ENCODE measurements at regions not wholly inside any gene's neighbourhood (a gene's known extent, or its start where the extent isn't known, plus 50 kb on each side); places are given as distances from the start of the nearest gene placed in this dataset.

- no peaks in the 10 kb centered on the region for H3K4me1 ChIP-seq (ENCODE audit: low read depth)
- H3K9me3 ChIP-seq = no peaks in the 10 kb centered on the region
- intact Hi-C loops (cut with DNase I, micrococcal nuclease) = no loop called here
- TF ChIP-seq, protein P1, sequence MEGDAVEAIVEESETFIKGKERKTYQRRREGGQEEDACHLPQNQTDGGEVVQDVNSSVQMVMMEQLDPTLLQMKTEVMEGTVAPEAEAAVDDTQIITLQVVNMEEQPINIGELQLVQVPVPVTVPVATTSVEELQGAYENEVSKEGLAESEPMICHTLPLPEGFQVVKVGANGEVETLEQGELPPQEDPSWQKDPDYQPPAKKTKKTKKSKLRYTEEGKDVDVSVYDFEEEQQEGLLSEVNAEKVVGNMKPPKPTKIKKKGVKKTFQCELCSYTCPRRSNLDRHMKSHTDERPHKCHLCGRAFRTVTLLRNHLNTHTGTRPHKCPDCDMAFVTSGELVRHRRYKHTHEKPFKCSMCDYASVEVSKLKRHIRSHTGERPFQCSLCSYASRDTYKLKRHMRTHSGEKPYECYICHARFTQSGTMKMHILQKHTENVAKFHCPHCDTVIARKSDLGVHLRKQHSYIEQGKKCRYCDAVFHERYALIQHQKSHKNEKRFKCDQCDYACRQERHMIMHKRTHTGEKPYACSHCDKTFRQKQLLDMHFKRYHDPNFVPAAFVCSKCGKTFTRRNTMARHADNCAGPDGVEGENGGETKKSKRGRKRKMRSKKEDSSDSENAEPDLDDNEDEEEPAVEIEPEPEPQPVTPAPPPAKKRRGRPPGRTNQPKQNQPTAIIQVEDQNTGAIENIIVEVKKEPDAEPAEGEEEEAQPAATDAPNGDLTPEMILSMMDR (IDR thresholded peaks at IDR 0.05) = no peak
- H3K36me3 ChIP-seq (ENCODE audit: low read depth) = no peaks in the 10 kb centered on the region
- no peak overlapping the region for H3K4me3 ChIP-seq
- ATAC-seq (no peak), DNase-seq (no peak)
Observed at GRCh38 chr6:9675122-9675521, 739.8 kb downstream of the TFAP2A start.

DNA sequence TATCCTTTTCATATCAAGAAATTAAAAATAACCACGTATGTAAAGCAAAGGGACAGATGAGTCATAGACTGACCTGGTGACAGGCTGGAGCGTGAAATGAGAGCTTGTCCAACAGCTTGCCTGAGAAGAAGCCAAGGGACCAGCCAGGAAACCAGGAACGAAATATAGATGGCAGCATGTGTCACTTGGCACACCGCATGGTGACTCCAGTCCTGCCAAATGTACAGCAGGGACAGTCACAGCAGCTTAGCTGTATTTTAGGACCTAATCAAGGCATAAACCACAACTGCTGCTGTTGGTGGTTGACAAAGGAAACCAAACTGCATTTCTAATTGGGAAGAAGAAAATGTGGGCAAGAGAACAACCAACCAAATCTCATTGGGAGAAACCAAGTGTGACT, 755.0 kb downstream of the TFAP2A start:
- no peak for ATAC-seq
- no peak for DNase-seq
- H3K9me3 ChIP-seq = no peaks in the 10 kb centered on the region
- H3K4me3 ChIP-seq = no peak overlapping the region
- H3K4me1 ChIP-seq (ENCODE audit: low read depth) = no peaks in the 10 kb centered on the region
- H3K36me3 ChIP-seq (ENCODE audit: low read depth) = no peaks in the 10 kb centered on the region
- intact Hi-C loops (cut with DNase I, micrococcal nuclease) = no loop called here
- TF ChIP-seq, protein P1 (IDR thresholded peaks at IDR 0.05) = no peak

DNA sequence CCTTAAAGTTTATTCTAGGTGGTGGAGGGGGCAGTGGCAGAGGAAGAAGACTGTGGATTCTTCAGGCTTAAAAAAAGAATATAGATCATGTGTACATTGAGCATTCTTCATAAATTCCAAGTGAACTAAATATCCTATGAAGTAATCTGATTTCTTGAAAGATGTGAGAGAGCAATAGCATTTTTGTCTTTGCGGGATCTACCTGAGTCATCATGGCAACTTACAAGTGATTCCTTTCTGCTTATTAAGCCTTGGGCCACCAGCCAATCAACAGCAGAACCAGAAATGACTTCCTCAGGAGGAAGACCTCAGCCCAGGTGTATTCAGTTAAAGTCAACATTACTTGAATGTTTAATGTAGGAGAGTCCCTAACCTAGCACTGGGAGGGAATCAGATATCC, 756.9 kb downstream of the TFAP2A start:
- TF ChIP-seq, protein P1 (IDR thresholded peaks at IDR 0.05) = no peak
- ATAC-seq = no peak
- intact Hi-C loops (cut with DNase I, micrococcal nuclease) = no loop called here
- Histone ChIP-seq H3K4me1 (ENCODE audit: low read depth) (no peaks in the 10 kb centered on the region), H3K9me3 (no peaks in the 10 kb centered on the region), H3K36me3 (ENCODE audit: low read depth) (no peaks in the 10 kb centered on the region), H3K4me3 (no peak overlapping the region)
- no peak for DNase-seq

DNA sequence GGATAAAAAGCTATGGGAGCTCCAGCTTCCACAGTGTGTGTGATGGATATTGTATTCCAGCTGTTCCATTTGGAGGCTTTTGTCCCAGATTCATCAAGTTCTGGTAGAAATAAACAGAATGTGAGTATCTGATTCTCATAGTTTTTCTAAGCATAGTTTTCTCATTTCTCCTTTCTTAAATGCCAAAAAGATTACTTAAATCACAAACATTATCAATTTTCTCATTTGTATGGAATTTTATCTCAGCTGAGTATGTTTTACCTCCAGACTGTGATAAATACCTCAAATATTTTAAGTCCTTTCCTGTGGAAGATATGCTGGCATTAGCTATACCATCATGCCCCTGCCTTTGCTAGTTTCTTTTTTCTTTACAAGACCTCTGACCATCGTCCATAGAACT, 767.3 kb downstream of the TFAP2A start:
- intact Hi-C loops (cut with DNase I, micrococcal nuclease) = no loop called here
- H3K4me1 ChIP-seq (ENCODE audit: low read depth) = no peaks in the 10 kb centered on the region
- no peaks in the 10 kb centered on the region for H3K36me3 ChIP-seq (ENCODE audit: low read depth)
- no peak for ATAC-seq
- no peak for DNase-seq
- TF ChIP-seq, protein P1 (IDR thresholded peaks at IDR 0.05) = no peak
- no peaks in the 10 kb centered on the region for H3K9me3 ChIP-seq
- no peak overlapping the region for H3K4me3 ChIP-seq

- H3K36me3 ChIP-seq (ENCODE audit: low read depth) = no peaks in the 10 kb centered on the region
- TF ChIP-seq, protein P1 (IDR thresholded peaks at IDR 0.05) = no peak
- H3K4me3 ChIP-seq = no peak overlapping the region
- DNase-seq (no peak), ATAC-seq (no peak)
- H3K4me1 ChIP-seq (ENCODE audit: low read depth) = no peaks in the 10 kb centered on the region
- no peaks in the 10 kb centered on the region for H3K9me3 ChIP-seq
- intact Hi-C loops (cut with DNase I, micrococcal nuclease) = no loop called here
Observed at GRCh38 chr6:9647071-9647445, 767.8 kb downstream of the TFAP2A start.

DNA sequence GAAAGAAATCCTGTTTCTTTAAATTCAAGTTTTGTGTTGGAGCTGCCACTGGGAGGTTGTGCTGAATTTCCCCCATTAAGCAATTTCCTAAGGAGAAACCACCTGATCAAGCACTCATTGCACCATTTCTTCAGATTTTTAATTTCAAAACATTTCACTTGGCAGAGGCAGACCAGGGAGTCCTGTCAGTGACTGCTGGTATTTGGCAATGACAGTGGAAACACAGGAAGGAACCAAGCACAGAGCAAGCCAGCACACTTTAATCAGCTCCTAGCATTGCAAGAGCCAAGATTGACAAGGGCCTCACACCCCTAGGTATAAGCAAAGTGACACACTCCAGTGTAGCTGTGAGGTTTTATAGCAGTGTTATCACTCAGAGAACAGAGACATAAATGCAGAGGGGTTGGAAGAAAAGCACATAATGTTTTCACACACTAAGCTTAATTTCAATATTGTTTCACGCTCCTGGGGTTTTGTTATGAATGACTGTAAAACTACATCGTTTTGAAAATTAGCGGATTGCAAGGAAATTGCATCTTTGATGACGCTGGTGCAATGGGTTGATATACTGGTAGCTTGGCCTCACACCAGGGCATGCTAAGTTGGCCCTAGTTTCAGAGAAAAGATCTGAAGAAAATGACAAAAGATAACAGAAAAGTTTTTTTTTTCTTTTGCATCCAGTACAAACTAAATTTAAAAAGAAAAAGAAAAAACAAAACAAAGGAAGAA, 768.4 kb downstream of the TFAP2A start:
- TF ChIP-seq, protein P1 (IDR thresholded peaks at IDR 0.05) = no peak

More for the DNA sequence above, 768.4 kb downstream of the TFAP2A start:
- DNase-seq = no peak
- H3K9me3 ChIP-seq = no peaks in the 10 kb centered on the region
- no peak for ATAC-seq
- H3K4me1 ChIP-seq (ENCODE audit: low read depth) = no peaks in the 10 kb centered on the region
- intact Hi-C loops (cut with DNase I, micrococcal nuclease) = no loop called here
- no peak overlapping the region for H3K4me3 ChIP-seq
- no peaks in the 10 kb centered on the region for H3K36me3 ChIP-seq (ENCODE audit: low read depth)
